ENCODE measurements at regions not wholly inside any gene's neighbourhood (a gene's known extent, or its start where the extent isn't known, plus 50 kb on each side); places are given as distances from the start of the nearest gene placed in this dataset.

DNA sequence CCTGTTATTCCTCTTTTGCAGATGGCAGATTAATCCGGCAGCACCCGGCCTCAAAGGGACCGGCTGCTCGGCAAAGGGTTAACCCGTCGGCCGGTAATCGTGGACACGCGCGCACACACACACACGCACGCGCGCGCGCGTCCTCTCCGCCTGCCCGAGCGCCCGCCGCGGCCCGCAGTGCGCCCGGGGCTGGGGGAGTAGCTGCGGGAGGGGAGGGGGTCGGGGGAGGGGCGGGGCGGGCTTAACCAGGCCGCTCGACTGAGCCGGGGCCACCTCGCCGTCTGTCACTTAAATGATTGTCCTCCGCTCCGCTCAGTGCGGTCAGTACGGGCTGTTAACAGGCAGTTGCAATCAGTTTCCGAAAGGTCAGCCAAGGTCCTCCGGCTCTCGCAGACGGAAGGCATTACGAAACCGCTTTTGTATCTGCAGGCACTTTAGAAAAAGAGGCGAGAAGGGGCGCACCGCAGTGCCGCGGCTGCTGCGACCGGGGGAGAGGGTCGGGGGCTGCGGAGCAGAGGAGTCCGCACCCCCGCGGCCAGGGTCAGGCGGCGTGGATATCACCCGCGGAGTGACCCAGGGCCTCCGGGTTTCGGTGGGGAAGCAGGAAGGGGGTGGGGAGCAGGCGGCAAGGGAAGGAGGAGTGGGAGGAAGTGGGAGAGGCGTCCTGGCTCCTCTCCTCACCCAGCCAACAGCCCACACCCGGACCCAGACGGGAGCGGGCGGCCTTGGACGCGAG, 57.3 kb upstream of the BCOR start:
- DNase-seq (ENCODE audit: low read depth in 4 of 4, low spot score in 2 of 4): no peak

DNA sequence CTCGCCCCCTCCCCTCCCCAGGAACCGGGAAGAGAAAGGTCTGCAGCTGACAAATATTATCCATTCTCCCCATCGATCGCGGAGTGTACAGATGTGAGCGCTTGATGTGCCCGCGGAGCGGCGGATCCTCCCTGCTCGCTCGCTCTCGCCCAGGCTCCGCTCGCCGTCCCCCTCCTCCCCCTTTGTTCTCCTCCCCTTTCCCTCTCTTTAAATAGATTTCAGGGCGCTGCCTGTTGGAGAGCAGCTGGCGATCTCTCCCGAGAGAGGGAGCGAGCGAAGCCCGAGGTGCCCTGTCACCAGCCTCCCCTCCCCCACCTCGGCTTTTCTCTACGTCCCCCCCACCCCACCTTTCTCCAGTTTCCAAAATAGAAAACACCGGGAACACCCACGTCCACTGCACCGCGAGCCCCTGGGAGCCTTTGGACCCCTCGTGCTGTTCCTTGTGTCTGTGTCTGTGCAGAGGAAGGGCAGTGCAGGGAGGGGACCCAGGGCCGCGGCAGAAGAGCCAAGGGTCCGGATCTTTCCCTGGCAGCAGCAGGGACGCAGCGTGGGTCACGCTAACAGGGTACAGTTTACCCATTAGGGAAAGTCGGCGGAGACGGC, 56.6 kb upstream of the BCOR start:
- DNase-seq (ENCODE audit: low read depth in 4 of 4, low spot score in 2 of 4): no peak

DNA sequence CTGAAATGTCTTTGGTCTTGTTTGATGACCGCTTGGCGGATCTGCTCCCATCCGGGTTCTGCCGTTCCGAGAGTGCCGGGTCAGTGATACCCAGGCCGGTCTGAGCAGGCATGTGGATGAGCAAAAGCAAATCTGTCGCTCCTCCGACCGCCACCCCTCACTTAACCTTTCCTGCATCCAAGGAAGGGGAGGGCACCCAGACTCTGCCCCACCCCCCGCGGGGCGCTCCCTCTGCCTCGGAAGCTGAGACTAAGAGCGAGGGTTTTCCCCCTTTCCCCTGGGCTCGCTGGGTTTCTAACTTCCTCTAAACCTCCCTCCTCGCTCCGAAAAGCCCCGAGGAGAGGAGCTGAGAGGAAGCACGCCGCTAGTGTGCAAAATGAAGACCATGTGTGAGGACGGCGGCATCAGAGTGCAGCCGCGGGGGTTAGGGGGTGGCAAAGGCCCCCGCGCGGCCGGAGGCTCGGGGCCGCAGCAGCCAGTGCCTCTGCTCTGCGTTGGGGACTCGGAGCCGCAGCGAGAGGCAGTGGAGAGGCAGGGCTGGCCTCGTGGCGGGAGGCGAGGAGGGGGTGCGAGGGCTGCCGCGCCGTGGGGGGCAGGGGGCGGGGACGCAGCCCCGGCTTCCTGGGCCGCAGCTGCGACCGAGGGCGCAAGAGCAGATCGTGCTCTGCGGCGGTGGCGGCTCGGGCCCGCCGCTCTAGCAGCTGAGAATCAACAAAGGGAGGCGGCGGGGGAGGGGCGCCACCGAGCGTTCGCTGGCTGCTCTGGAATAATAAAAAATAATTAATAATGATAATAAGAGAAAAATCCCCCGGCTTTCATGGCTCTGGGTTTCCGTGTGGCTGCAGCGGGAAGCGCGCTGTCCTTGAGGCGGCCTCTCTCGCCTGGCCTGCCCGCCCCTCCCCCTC, 55.8 kb upstream of the BCOR start:
- DNase-seq (ENCODE audit: low read depth in 4 of 4, low spot score in 2 of 4): no peak

DNA sequence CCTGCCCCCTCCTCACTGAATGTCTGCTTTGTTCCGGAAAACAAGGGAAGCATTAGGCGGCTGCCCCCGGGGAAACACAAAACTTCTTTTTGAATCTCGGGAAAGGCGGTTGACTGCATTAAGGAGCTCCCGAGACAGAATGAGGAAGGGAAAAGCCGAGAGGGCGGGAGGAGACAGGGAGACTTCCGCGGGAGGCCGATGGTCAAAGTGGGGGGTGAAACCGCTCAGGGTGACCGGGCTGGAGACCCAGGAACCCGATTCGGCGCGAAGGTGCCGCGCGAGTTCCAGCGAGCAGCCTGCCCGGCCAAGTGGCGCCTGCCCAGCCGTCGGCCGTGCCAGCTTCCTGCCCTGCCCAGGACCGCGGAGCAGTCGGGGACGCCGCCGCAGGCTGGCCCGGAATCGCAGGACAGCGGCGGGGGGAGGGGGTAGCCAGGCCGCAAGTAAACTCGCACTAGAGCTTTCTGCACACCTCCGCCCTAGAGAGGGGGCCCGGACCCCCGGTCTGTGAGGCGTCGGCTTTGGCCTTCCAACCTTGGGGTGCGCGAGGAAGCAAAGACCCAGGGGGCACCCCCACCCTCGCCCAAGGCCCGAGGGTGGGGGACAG, 55.1 kb upstream of the BCOR start:
- no peak for DNase-seq (ENCODE audit: low read depth in 4 of 4, low spot score in 2 of 4)

DNA sequence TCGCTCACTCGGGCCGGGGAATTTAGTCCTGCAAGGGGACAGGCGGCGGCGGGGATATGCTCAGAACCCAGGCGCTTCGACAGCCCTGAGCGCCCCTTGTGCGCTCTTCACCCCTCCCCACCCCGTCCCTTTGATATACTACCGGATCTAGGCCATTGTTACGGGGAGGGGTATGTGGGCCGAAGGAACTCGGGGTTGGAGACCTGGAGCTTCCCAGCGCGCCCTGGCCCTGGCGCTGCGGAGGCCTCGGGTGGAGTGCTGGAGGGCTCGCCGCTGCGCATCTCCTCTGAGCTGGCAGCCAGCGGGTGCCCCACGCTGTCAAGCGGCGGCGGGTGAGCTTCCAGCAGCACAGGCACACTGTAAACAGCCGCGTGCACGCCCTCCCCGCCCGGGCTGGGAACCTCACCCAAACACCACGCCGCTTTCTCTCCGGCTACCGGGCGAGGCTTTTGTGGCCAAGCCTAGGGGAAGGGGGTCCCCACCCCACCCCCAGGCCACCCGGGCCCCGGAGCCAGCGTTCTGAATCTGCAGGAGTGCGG, 54.5 kb upstream of the BCOR start:
- no peak for DNase-seq (ENCODE audit: low read depth in 4 of 4, low spot score in 2 of 4)

DNA sequence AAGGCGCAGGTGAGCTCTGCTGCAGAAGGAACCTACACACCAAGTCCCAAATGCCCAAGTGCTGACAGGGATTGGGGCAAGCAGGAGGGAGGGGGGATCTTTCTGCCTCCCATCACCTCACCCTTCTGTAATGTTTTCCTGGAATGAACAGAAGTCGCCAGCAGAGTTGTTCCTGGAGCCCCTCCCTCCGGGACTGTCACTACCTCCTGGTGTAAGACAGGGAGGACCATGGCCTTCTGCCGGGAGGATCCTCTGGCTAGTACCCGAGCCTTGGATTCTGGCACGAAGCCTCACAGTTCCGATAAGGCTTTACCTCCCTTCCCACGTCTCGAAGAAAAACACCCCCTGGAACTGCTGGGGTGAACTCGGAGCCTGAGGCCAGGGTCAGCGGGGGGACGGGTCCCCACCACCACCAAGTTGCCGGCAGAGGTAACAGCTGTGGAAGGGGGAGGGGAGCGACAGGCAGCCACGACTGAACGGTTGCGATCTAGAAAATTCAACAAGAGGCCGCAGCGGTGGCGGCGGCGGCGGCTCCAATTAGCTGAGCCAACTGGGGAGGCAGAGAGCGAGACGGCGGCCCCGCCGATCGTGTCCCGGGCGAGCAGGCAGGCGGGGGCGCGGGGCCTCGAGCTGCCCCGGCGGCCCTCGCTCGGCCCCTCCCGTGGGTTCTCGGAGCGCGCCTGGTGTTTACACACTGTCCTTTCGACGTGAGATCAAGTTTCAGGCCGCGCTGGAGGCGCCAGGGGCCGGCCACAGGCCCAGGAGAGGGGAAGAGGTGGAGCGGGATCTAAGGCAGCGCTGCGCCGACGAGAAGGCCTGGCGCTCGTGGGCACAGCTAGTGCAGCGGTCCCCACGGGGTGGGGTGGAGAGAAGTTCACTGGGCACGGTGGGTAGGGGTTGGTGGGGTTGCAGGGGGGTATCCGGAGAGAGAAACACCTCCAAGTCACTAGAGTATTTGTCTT, 53.7 kb upstream of the BCOR start:
- no peak for DNase-seq (ENCODE audit: low read depth in 4 of 4, low spot score in 2 of 4)

DNA sequence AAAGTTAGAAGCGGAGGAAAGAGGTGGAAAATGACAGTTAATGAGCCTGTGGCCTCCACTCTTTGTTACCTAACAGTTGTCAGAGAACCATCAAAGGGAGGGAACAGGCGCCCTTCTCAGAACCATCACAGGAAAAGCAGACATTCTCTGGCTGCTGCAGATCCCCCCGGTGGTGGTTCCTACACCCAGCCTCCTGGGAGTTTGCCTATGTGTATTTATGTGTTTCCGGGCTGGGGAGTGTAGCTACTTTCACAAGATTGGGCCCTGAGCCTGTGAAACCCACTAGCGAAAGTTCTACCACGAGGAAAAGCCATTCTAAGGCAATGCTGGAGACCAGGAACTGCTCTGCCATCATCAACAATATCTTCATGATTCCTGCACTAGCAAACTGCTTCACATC, 52.7 kb upstream of the BCOR start:
- no peak for DNase-seq (ENCODE audit: low read depth in 4 of 4, low spot score in 2 of 4)

DNA sequence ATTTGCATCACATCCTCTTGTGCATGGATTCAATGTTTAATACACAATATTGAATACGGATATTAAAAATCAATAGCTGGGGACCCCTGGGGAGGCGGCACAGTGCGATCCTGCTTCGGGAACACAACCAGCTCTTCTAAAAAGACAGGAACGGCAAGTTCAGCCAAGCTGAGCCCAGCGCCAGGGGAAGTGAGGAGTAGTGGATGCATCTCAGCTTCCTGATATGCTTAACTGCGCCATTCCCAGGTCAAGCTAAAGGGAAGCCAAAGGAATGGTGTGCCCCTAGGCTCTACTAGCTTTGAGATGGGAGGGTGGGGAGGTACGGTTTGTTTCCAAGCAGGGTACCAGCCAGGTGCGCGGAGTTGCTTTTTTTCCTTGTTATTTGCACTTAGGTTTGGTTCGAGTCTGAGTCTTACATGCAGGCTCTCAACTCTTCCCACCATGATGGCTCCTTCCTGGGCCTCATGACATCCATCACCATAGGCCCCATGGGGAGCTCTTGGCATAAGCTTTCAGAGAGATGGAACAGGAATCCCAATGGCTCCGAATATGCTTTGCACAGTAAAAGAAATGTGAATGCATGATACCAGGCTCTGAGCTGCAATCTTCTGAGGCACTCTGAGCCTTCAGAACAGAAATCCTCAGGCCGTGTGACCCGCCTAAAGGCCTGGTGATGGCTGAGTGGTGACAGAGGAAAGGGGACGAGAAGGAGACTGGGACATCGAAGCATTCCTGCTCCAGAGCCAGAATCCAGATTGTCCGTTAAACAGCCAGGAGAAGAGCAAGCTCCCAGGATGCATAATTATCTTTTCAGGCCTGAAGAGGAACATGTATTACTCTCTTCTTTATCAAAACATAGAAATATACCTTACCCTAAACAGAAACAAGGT, 51.8 kb upstream of the BCOR start:
- DNase-seq (ENCODE audit: low read depth in 4 of 4, low spot score in 2 of 4): no peak

DNA sequence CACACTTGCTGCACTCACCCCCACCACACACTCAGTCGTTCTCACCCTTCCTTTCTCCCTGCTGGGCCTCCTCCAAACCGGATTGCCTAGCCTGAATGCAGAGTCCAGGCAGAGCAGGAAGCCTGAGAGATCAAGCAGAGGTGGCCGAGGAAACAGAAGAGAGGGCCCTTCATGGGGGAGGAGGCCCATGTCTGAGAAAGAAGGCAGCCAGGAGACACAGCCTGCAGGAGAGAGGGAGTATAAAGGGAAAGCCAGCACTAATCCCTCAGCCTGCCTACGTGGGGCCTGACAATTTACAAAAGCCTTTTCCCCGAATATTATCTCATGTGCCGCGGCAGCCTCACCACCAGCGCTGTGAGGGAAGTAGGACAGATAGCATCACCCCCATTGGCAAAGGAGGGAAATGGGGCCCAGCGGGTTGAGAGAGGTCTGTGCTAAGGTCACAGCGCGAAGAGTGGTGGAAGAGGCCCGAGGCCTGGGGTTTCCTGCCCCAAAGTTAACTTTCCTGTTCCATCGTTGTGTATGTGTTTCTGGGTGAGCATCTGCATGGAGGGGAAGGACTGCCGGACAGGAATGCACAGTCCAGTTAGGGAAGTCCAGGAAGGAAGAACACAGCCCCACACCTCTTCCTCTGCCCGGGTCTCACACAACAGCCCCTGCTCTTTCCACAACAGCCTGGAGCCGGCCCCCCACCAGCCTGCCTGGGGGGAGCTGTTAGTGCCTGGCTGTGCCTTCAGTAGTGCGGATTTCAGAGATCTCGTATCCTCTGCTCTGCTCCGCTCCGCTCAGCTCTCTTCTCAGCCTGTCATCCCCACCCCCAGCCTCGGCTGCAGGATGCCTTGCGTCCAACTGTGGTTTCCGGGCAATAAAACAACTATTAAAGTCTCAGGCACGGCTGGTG, 50.9 kb upstream of the BCOR start:
- DNase-seq (ENCODE audit: low read depth in 4 of 4, low spot score in 2 of 4): no peak

DNA sequence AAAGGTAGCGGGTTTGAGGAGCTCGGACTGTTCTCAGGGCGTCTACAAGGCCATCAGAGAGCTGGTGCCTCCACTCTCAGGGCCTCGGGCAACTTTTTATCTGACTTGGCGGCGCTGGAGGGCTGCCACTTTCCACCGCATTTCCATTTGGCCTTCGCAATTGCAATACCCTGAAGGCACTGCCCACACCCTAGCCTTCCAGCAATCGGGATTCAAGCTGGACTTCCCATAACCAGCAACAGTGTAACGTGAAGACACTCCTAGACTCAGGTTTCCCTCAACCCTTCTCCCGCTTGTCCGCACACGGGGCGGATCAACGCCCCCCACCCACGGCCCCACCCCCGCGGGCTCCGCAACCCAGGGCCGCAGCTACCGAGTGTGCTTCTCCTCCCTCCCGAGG, 50.2 kb upstream of the BCOR start:
- no peak for DNase-seq (ENCODE audit: low read depth in 4 of 4, low spot score in 2 of 4)
